Stimulated activated CD8-positive, alpha-beta memory T cell treated with anti-CD3 and anti-CD28 coated beads, Interleukin-7, amount 100 ng/mL, for 1 hour (primary cell): ENCODE measurements at regions not wholly inside any gene's neighbourhood (a gene's known extent, or its start where the extent isn't known, plus 50 kb on each side); places are given as distances from the start of the nearest gene placed in this dataset.

Experiments
- DNase-seq, 2 donors: peaks; one replicate each; pipeline ENCODE4 v3.0.0-alpha.2; 2020; ENCODE audit warnings: low read depth in 2 of 2

DNA sequence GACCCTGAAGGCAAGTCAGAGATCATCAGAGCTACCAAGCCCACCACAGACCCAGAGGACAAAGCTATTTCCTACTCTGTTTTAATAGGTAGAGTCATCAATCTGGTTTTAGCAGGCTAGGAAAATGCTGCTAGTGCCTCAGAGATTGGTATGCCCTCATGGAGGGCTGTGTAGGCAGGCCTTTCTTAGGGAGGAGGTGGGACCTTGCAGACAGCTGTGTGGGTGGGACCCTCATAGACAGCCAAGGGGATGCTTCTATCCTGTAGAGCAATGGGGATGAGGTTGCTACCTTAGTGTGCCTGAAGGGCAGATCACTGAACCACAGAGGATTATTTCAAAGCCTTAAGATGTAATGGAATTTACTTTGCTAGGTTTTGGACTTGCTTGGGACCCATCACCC is 534.9 kb upstream of the KLF12 start:
- DNase-seq, result no peak

DNA sequence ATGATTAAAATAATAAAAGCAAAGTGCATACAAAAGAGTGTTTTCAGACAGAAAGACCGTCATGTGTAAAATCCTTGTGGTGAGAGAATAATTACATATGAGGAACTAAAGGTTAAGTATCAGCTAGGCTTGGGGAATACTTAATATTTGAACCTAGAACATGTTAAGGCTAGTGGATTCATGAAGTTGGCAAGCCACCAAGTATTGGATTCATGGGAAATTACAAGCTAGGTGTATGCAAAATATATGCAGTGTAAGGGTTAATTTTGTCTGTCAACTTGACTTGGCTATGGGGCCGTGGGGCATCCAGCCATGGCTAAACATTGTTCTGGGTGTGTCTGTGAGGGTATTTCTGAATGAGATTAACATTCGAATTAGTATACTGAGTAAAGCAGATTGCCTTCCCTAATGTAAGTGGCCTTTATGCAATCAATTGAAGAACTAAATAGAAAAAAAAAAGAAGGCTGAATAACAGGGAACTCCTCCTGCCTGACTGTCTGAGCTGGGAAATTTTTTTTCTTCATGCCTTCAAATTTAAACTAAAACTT is 533.5 kb upstream of the KLF12 start:
- DNase-seq, result no peak

- no peak for DNase-seq
Measured at GRCh38 chr13:74662905-74663304, 528.7 kb upstream of the KLF12 start.

- no peak for DNase-seq
Measured at GRCh38 chr13:74661851-74662250, 527.6 kb upstream of the KLF12 start.

DNA sequence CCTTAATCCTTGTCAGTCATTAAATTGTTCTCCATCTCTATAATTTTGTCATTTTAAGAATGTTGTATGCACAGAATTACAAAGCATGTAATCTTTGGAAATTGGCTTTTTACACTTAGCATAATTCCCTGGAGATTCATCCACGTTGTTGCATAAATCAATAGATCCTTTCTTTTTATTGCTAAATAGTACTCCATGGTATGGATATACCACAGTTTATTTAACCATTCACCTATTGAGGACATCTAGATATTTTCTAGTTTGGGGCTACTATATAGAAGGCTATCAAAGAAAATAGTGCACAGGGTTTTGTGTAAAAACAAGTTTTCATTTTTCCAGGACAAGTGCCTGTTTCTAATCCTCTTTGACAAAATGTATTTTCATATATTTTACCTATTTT is 523.6 kb upstream of the KLF12 start:
- DNase-seq, result no peak

- no peak for DNase-seq
Measured at GRCh38 chr13:74651121-74651520, 516.9 kb upstream of the KLF12 start.

GRCh38 chr13:74647991-74648390 is 513.8 kb upstream of the KLF12 start:
- no peak for DNase-seq

GRCh38 chr13:74647211-74647610 is 513.0 kb upstream of the KLF12 start:
- no peak for DNase-seq

DNA sequence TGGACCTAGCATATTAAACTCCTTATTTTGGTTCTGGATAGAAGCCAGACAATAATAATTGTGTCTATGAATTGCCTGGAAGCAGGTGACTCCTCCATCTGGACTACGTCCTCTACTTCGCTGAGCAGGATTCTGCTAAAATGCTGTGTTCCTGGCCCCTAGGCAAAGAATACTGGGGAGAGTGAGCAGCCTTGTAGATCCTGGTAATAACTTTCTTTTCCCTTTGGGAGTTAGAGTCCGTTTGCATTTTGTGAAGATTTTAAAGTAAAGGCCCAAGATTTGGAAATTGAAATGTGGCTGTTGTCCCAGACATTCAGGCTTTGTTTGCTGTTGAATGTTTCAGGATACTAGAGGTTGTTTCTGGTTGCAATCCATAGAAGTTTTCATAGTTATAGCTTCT is 511.9 kb upstream of the KLF12 start:
- DNase-seq, result no peak

GRCh38 chr13:74645586-74645985 is 511.4 kb upstream of the KLF12 start:
- DNase-seq, result no peak

- no peak for DNase-seq
Measured at GRCh38 chr13:74644229-74644628, 510.0 kb upstream of the KLF12 start.

DNA sequence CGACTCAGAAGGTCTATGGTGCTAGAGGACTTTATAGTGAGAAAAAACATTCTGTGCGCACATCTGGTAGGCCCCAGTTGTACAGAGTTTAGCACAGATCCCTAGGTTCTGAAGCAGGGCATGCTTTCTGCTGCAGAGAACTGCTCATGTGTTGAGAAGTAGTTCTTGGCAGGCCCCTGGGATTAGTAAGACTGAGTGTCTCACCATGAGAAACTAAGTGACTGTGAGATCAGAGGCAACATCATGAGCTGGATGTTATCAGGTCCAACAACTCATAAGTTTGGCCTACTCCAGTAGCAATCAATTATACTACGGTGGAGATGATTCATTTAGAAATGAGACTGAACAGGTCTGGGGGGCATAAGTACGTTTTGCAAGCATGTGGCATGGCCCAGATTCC is 507.4 kb upstream of the KLF12 start:
- no peak for DNase-seq

DNA sequence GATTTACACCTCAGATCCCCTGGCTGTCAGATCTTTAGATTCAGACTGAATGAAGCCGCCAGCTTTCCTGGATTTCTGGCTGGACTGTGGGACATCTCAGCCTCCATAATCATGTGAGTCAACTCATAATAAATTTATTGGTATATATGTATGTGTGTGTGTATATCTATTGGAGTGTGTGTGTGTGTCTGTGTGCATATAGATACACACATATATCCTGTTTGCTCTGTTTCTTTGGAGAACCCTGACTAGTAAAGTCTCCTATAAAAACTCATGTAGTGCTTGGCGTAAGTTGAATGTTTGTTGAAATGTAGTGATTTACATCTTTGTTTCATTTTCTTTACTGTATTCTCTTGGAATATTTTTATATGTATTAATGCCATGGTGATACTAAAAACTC is 499.5 kb upstream of the KLF12 start:
- DNase-seq, result no peak

GRCh38 chr13:74629985-74630384 is 495.8 kb upstream of the KLF12 start:
- DNase-seq, result no peak

GRCh38 chr13:74625541-74625940 is 491.3 kb upstream of the KLF12 start:
- DNase-seq, result no peak

DNA sequence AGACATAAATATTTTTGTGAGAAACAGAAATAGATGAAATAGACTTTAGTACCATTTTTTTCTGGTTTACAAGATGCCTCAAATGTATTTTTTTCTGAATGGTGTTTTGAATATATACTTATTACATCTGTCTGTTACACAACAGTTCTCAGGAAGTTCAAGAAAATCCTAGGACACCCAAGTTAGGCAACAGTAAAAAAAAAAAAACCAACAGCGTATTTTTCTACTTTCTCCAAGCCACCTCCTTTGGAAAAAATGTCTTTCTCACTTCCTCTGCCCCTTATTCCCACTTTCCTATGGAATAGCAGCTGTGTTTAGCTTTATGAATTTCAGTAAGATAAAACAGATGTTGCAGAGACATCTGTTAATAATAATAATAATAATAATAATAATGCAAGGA is 489.6 kb upstream of the KLF12 start:
- no peak for DNase-seq

DNA sequence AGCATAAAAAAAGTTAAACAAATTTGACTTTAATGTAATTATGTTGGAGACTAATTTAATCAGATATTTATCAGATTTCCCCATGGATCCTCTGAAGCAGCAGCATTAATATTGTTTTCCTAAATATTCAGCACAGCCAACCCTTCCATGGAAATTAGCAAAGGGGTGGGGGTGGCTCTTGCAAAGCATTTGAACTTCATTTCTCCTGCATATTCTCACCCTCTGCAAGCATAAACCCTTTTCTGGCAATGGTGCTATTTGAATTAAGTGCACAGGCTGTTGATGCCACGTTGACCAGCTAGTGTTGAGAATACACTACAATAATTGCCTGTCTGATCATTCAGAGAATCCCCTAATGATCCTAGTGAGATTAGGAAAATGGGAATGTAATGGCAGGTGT is 488.1 kb upstream of the KLF12 start:
- no peak for DNase-seq

DNA sequence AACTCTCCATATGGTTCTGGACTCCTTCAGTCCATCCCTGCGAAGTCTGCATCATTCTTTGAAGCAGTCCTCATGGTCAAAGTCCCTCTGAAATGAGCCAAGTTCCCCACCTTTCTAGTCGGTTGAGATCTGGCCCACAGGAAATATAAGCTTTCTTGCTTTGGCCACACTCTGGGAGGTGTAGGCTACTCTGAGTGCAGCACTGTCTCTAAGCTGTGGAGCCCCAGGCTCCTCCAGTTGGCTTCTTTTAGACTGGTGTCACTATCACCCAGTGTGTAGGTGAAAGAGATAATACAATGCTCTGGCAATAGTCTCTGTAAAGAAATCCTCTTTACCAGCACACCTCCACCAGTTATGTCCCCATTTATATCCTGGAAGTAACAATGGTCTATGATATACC is 486.5 kb upstream of the KLF12 start:
- no peak for DNase-seq

GRCh38 chr13:74620308-74620707 is 486.1 kb upstream of the KLF12 start:
- no peak for DNase-seq

GRCh38 chr13:74597526-74597925 is 463.3 kb upstream of the KLF12 start:
- DNase-seq, result no peak

GRCh38 chr13:74596691-74597090 is 462.5 kb upstream of the KLF12 start:
- no peak for DNase-seq

DNA sequence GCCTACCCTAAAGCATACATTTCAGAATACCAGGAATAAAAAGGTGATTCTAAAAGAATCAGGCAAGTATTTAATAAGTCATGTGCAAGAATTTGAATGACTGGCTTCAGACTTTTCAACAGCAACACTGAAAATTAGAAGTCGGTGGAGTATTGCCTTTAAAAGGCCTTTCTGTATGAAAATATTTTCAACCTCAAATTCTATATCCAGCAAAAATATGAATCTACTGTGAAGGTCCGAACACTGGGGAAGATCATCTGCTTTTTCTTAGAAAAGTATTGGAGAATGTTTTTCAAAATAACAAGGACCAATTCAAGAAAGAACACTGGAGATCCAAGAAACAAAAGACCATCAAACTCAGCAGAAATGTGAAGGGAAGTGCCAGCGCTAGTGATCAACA is 459.5 kb upstream of the KLF12 start:
- no peak for DNase-seq

GRCh38 chr13:74586847-74587246 is 452.6 kb upstream of the KLF12 start:
- no peak for DNase-seq

GRCh38 chr13:74576420-74576819 is 442.2 kb upstream of the KLF12 start:
- no peak for DNase-seq

DNA sequence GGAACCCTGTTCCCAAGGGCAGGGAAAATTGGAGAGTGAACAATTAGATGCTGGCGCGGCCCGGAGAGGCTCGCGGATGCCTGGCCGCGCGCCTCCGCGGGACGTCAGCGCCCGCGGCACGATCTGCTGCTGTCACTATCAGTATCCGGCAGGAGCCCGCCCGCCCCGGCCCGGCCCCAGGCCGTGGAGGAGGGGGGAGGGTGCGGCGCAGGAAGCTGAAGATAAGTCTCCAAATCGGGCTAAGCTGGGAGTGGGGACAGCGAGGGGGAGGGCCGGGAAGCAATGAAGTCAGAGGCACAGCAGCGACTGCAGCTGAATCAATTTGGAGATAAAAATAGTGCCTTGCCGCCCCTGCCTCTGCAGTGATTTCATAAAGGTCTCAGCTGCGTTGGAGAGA is 441.5 kb upstream of the KLF12 start:
- DNase-seq, result no peak
